22Rv1 (cell line): ENCODE measurements at regions not wholly inside any gene's neighbourhood (a gene's known extent, or its start where the extent isn't known, plus 50 kb on each side); places are given as distances from the start of the nearest gene placed in this dataset.

Experiments used
- ZFX ChIP-seq: fragments of 450-650 bp; IDR thresholded peaks from 2 replicates; pipeline ENCODE4 v1.6.1; 2017; ENCODE audit warnings: antibody characterized with exemption, borderline replicate concordance
- TF ChIP-seq, protein P1 (sequence below): fragments of 450-650 bp; IDR thresholded peaks from 2 replicates; pipeline ENCODE4 v1.5.1; 2017; ENCODE audit warnings: mild to moderate bottlenecking

DNA sequence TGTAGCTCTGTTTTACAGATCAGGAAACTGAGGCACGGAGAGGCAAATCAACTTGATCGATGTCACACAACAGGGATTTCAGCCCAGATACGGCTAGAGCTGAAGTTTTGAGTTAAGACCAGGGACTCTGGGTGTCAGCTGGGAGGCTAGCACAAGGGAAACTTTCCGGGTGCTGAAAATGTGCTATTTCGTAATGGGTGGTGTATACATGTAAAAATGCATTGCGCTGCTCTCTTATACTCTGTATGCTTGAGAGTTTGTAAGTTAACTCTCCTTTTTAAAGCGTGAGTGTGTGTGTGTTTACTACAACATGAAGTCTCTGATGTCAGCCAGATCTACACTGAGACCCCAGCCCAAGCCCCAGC lies 227.6 kb downstream of the MN1 start:
- TF ChIP-seq, protein P1, sequence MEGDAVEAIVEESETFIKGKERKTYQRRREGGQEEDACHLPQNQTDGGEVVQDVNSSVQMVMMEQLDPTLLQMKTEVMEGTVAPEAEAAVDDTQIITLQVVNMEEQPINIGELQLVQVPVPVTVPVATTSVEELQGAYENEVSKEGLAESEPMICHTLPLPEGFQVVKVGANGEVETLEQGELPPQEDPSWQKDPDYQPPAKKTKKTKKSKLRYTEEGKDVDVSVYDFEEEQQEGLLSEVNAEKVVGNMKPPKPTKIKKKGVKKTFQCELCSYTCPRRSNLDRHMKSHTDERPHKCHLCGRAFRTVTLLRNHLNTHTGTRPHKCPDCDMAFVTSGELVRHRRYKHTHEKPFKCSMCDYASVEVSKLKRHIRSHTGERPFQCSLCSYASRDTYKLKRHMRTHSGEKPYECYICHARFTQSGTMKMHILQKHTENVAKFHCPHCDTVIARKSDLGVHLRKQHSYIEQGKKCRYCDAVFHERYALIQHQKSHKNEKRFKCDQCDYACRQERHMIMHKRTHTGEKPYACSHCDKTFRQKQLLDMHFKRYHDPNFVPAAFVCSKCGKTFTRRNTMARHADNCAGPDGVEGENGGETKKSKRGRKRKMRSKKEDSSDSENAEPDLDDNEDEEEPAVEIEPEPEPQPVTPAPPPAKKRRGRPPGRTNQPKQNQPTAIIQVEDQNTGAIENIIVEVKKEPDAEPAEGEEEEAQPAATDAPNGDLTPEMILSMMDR, result no peak
- TF ChIP-seq ZFX, result no peak
